Natural killer cell (primary cell): ENCODE measurements at regions not wholly inside any gene's neighbourhood (a gene's known extent, or its start where the extent isn't known, plus 50 kb on each side); places are given as distances from the start of the nearest gene placed in this dataset.

ENCODE experiments used
- ATAC-seq, 3 donors: fragments of 150-1000 bp in 2 of 3; fragments of 200-7000 bp in 1 of 3; cut with Tn5 transposase; 1 replicate in 1 of 3; 2 replicates in 2 of 3; pipeline ENCODE4 v1.10.0; 2021; ENCODE audit warnings: mild to moderate bottlenecking in 2 of 3, moderate library complexity in 2 of 3
- DNase-seq, 2 donors: peaks; one replicate each; pipeline versions ENCODE4 v3.0.0 to v3.0.0-alpha.2; 2013 to 2021; ENCODE audit warnings: mixed read lengths in 1 of 2
- H3K27ac ChIP-seq: one replicate; pipeline ENCODE4 v1.5.1; 2013; ENCODE audit warnings: mild to moderate bottlenecking, low read length
- H3K27me3 ChIP-seq: one replicate; pipeline ENCODE4 v1.6.1; 2013; ENCODE audit warnings: low read length; ENCODE audit not compliant: control insufficient read depth, insufficient read depth
- H3K36me3 ChIP-seq: one replicate; pipeline ENCODE4 v1.6.1; 2013; ENCODE audit warnings: low read length; ENCODE audit not compliant: control insufficient read depth, insufficient read depth
- H3K4me1 ChIP-seq: one replicate; pipeline ENCODE4 v1.6.1; 2013; ENCODE audit warnings: low read length; ENCODE audit not compliant: control insufficient read depth, insufficient read depth
- H3K4me3 ChIP-seq: one replicate; pipeline ENCODE4 v1.5.1; 2013; ENCODE audit warnings: low read length
- H3K9me3 ChIP-seq: one replicate; pipeline ENCODE4 v1.6.1; 2013; ENCODE audit warnings: low read length; ENCODE audit not compliant: control insufficient read depth, insufficient read depth
- H3K27ac Mint-ChIP-seq, 2 donors: one replicate each; pipeline ENCODE4 v1.8.0; 2022; ENCODE audit warnings: mild to moderate bottlenecking in 2 of 2, mixed read lengths in 2 of 2, moderate library complexity in 1 of 2
- H3K27me3 Mint-ChIP-seq, 2 donors: one replicate each; pipeline ENCODE4 v1.8.0; 2022; ENCODE audit warnings: low read depth in 2 of 2, mixed read lengths in 2 of 2
- H3K36me3 Mint-ChIP-seq: one replicate; pipeline ENCODE4 v1.8.0; 2022; ENCODE audit warnings: mixed read lengths
- H3K4me1 Mint-ChIP-seq, 2 donors: one replicate each; pipeline ENCODE4 v1.8.0; 2022; ENCODE audit warnings: mixed read lengths in 2 of 2
- H3K4me3 Mint-ChIP-seq: one replicate; pipeline ENCODE4 v1.8.0; 2022; ENCODE audit warnings: mild to moderate bottlenecking, moderate library complexity, mixed read lengths
- H3K9me3 Mint-ChIP-seq, 2 donors: one replicate each; pipeline ENCODE4 v1.8.0; 2022; ENCODE audit warnings: mixed read lengths in 2 of 2
- WGBS: methylation state at CpG from one replicate; pipeline ENCODE4 v1.1.7; 2013; ENCODE audit warnings: missing lambda C conversion rate; ENCODE audit not compliant: insufficient coverage; 5-methylcytosine and 5-hydroxymethylcytosine counted together
- intact Hi-C: fragments of 100-400 bp; cut with micrococcal nuclease; formaldehyde crosslinking; loops from one replicate; pipeline ENCODE4 v1.14.2; 2022
- TF ChIP-seq, protein P1 (sequence below): fragments of 200-600 bp; IDR thresholded peaks from one replicate; pipeline ENCODE4 v1.8.0; 2022; ENCODE audit warnings: antibody characterized with exemption

DNA sequence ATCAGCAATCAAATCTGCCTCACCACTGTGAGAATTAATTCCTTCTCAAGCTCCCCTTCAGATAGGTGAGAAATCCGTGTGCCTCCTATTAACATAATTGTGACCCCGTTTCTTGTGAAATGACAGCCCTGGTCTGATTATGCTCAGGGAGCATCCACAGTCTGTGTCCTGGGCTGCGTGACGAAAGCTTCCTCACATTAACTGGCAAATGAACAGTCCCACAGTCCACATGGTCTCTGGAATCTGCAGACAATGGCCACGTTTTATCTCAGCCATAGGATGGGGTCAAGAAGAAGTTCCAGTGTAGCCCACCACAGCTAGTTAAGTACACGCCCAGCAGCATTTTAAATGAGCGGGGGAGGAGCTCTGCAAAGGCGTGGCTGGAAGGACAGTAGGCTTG, 229.2 kb downstream of the RPS24 start:
- no peaks in the 10 kb centered on the region for H3K27me3 ChIP-seq
- H3K27ac Mint-ChIP-seq, result no peak overlapping the region
- intact Hi-C loops, result no loop called here
- no peak overlapping the region for H3K27ac ChIP-seq
- no peaks in the 10 kb centered on the region for H3K4me1 Mint-ChIP-seq
- ATAC-seq, result no peak
- no peak overlapping the region for H3K4me3 Mint-ChIP-seq
- DNase-seq, result no peak
- H3K4me3 ChIP-seq, result no peak overlapping the region
- H3K4me1 ChIP-seq, result no peaks in the 10 kb centered on the region
- TF ChIP-seq, protein P1, sequence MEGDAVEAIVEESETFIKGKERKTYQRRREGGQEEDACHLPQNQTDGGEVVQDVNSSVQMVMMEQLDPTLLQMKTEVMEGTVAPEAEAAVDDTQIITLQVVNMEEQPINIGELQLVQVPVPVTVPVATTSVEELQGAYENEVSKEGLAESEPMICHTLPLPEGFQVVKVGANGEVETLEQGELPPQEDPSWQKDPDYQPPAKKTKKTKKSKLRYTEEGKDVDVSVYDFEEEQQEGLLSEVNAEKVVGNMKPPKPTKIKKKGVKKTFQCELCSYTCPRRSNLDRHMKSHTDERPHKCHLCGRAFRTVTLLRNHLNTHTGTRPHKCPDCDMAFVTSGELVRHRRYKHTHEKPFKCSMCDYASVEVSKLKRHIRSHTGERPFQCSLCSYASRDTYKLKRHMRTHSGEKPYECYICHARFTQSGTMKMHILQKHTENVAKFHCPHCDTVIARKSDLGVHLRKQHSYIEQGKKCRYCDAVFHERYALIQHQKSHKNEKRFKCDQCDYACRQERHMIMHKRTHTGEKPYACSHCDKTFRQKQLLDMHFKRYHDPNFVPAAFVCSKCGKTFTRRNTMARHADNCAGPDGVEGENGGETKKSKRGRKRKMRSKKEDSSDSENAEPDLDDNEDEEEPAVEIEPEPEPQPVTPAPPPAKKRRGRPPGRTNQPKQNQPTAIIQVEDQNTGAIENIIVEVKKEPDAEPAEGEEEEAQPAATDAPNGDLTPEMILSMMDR, result no peak
- peaks cover 0 to under 1% of the 10 kb centered on the region in 2 donors for H3K27me3 Mint-ChIP-seq
- H3K9me3 ChIP-seq, result no peaks in the 10 kb centered on the region
- H3K36me3 ChIP-seq, result no peaks in the 10 kb centered on the region
- no peaks in the 10 kb centered on the region for H3K36me3 Mint-ChIP-seq
- 88% methylated on average over 8 of the region's 8 CpGs for WGBS
- no peaks in the 10 kb centered on the region for H3K9me3 Mint-ChIP-seq

DNA sequence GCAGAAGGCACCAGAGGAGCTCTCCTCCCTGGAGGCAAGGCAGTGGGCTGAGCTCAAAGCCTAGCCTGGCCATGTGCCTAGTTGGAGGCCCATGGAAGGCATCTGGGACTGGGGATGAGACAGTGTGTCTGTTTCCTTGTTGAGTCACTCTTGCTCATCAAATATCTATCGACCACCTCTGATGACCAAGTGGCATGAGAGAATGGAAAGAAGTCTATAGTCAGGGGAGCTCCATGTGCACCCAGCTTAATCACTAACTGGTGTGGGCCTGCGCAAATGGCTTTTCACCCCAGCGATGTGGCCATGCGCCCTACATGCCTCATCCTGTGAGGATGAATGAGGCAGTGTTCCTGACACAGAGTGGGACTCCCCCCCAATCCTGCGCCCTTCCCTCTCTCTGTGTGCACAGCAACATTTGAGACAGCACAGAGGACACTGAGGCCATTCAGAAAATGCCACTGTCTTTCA, 229.9 kb downstream of the RPS24 start:
- Histone ChIP-seq H3K4me1 (no peaks in the 10 kb centered on the region), H3K27ac (no peak overlapping the region), H3K4me3 (no peak overlapping the region), H3K27me3 (no peaks in the 10 kb centered on the region), H3K9me3 (no peaks in the 10 kb centered on the region), H3K36me3 (no peaks in the 10 kb centered on the region)
- intact Hi-C loops, result no loop called here
- TF ChIP-seq, protein P1, result no peak
- no peak overlapping the region for H3K27ac Mint-ChIP-seq
- no peaks in the 10 kb centered on the region for H3K36me3 Mint-ChIP-seq
- DNase-seq, result no peak
- no peaks in the 10 kb centered on the region for H3K9me3 Mint-ChIP-seq
- no peak overlapping the region for H3K4me3 Mint-ChIP-seq
- no peaks in the 10 kb centered on the region for H3K4me1 Mint-ChIP-seq
- 95% methylated on average over 5 of the region's 5 CpGs for WGBS
- no peaks in the 10 kb centered on the region for H3K27me3 Mint-ChIP-seq
- ATAC-seq, result no peak

DNA sequence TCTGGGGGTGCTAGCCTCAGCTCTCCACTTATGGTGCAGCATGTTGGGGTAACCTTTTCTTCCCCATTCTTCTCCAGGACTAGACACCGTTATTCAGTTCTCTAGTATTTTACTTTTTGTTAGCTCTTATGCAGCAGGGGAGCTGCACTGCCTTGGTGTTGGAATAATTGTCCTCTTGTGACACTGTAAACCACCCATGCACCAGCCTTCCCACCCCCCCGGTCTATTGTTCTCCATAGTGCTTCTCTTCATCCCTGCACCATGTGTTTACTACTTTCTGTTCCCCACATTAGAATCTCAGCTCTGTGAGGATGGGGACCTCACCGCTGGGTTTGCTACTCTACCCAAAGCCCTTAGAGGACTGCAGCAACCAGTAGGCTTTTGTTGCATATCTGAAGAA, 230.7 kb downstream of the RPS24 start:
- no peaks in the 10 kb centered on the region for H3K4me1 Mint-ChIP-seq
- intact Hi-C loops, result no loop called here
- H3K4me3 Mint-ChIP-seq, result no peak overlapping the region
- no peaks in the 10 kb centered on the region for H3K36me3 Mint-ChIP-seq
- Histone ChIP-seq H3K36me3 (no peaks in the 10 kb centered on the region), H3K27ac (no peak overlapping the region), H3K9me3 (no peaks in the 10 kb centered on the region), H3K4me3 (no peak overlapping the region), H3K27me3 (no peaks in the 10 kb centered on the region), H3K4me1 (no peaks in the 10 kb centered on the region)
- no peaks in the 10 kb centered on the region for H3K9me3 Mint-ChIP-seq
- TF ChIP-seq, protein P1, result no peak
- 85% methylated on average over 3 of the region's 3 CpGs for WGBS
- no peak overlapping the region for H3K27ac Mint-ChIP-seq
- no peak for ATAC-seq
- no peak for DNase-seq
- H3K27me3 Mint-ChIP-seq, result no peaks in the 10 kb centered on the region

DNA sequence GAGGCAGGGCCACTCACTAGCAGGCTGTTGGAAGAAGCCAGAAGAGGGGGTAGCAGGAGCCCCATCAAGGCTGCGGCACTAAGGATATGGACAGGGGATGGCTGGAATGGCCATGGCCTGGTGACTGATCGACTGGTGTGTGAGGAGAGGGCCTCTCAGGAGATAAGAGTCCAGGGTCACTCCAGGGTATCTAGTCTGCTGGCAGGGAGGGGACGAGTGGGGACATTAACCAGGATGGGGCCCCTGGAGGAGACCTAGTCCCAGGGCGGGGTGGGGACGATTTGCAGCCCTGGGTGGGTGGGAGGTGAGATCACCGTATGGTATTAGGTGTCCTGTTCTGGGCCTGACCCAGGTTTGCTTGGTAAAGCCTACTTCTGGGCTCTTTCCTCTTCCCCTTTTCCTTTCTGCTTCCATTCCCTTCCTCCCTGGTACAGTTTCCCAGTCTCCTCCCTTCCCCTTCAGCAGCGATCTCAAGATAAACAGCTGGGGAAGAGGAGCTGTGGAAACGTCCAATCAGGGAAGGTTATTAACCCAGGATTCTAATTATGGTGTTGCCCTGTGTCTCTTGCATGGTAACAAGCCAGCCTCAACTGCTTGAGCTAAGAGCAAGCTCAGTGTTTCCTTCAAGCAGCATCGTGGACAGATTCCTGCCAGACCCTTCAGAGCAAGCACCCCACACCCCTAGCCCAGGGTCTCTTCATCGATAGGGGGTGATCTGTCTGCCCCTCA, 233.2 kb downstream of the RPS24 start:
- intact Hi-C loops, result no loop called here
- 80% methylated on average over 8 of the region's 10 CpGs for WGBS
- no peak overlapping the region for H3K4me3 Mint-ChIP-seq
- DNase-seq (no peak), ATAC-seq (no peak)
- Histone ChIP-seq H3K27me3 (no peaks in the 10 kb centered on the region), H3K9me3 (no peaks in the 10 kb centered on the region), H3K4me3 (no peak overlapping the region), H3K27ac (no peak overlapping the region), H3K4me1 (no peaks in the 10 kb centered on the region), H3K36me3 (no peaks in the 10 kb centered on the region)
- H3K9me3 Mint-ChIP-seq, result no peaks in the 10 kb centered on the region
- H3K27ac Mint-ChIP-seq, result no peak overlapping the region
- no peaks in the 10 kb centered on the region for H3K4me1 Mint-ChIP-seq
- no peaks in the 10 kb centered on the region for H3K27me3 Mint-ChIP-seq
- TF ChIP-seq, protein P1, result no peak
- H3K36me3 Mint-ChIP-seq, result no peaks in the 10 kb centered on the region
